Stimulated activated naive CD4-positive, alpha-beta T cell treated with Interleukin-2 at 50 U/mL for 16 hours (primary cell): ENCODE measurements at regions not wholly inside any gene's neighbourhood (a gene's known extent, or its start where the extent isn't known, plus 50 kb on each side); places are given as distances from the start of the nearest gene placed in this dataset.
"Not testable (repeated sequence)": the region's sequence is repeated elsewhere in the genome, so short reads cannot be mapped to it uniquely, and the experiment has no call there.

Experiments used
- DNase-seq: peaks from one replicate; lab custom pipeline; 2025; lab: John Stamatoyannopoulos, UW

DNA sequence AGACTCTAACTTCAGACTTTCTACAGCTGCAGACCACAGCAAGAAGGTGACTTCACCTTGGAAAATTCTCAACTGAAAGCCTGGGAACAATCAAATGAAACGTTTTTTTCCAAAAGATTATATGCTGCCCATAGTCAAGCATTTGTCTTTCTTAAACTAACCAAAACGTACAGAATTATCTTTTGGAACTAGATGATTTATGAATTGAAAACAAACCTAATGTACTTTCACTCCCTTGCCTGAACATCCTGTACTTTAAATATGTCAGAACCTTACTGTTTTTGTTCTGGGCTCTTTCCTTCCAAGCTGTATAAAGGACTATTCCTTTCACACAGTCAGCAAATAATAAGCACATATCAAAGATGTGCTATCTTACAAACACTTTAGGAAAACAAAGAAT is 62.4 kb upstream of the TNFAIP3 start:
- no peak for DNase-seq

DNA sequence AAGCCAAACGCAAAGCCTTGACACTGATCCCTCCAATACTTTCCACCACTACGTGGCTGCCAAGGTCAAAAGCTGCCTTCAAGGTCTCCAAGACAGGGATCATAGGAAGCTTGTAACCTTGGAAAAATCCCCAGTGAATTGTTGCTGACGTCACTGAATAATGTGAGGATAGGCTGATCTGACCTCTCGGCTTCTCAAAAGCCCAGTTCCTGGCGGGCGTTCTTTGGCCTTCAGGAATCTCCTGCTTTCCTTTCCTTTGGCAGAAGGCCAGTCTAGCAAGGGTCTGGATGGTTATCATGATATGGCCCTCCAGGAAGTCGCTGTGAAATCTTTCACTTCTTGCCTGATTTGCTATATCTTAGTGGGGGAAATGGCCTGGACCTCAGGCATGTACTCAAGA is 61.4 kb upstream of the TNFAIP3 start:
- no peak for DNase-seq

DNA sequence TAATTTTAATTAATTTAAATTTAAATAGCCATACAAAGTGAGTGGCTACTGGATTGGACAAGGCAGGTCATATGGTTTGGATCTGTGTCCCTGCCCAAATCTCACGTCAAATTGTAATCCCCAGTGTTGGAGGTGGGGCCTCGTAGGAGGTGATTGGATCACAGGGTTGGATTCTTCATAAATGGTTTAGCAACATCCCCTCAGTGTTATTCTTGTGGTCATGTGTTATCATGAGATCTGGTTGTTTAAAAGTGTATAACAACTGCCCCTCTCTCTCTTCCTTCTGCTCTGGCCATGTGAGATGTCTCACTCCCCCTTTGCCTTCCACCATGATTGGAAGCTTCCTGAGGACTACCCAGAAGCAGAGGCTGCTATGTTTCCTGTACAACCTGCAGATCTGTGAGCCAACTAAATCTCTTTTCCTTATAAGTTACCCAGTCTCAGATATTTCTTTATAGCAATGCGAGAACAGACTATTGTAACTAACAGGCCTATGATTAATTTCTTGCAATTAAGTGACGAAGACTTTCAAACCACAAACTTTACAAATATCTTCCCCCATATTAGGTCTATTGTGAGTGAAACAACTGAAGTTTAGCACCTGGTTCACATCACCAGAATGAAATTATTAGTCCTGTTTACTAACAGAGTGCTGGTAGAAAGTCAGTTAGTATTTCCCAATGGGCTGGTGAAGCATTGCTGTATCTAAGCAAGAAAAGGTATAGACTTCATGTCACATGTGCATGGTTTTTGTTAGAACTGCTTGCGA is 60.0 kb upstream of the TNFAIP3 start:
- no peak for DNase-seq

DNA sequence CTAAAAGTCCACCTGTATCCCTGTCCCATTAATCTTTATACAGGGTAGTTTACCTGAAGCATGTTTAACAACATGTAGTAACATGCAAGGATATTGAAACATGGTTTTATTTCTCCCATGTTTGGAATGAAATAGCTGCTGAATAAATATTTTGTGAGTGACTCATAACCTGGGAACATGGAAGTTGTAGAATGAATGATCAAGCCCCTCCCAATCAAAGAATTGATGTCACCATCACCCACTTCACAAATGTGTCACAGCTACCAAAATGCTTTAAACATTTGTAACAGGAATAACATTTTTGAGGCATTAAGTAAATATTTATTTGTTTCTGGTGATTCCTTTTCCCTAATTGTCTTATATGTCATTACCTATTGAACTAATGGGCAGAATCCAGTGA is 58.9 kb upstream of the TNFAIP3 start:
- DNase-seq: no peak

DNA sequence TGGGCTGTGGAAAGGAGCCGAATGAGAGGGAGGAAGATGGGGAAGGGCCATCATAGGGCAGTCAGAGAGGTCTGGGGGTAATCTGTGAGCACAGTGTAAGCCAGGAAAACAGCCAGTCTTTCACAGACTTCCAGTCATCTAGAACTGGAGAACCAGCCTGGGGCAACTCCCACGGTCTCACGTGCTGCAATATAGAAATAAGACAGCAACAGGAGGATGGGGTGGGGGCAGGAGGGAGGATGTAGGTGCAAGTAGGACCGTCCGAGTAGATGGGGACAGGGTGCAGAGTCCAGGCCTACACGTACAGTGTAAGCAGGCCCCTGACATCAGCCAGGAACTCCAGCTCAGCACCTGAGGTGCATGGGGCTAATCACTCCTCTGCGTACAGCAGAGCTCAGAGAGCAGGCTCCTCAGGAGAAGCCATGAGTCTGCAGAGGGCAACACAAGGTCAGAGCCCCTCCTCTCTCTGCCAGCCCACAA is 58.2 kb upstream of the TNFAIP3 start:
- DNase-seq: no peak

DNA sequence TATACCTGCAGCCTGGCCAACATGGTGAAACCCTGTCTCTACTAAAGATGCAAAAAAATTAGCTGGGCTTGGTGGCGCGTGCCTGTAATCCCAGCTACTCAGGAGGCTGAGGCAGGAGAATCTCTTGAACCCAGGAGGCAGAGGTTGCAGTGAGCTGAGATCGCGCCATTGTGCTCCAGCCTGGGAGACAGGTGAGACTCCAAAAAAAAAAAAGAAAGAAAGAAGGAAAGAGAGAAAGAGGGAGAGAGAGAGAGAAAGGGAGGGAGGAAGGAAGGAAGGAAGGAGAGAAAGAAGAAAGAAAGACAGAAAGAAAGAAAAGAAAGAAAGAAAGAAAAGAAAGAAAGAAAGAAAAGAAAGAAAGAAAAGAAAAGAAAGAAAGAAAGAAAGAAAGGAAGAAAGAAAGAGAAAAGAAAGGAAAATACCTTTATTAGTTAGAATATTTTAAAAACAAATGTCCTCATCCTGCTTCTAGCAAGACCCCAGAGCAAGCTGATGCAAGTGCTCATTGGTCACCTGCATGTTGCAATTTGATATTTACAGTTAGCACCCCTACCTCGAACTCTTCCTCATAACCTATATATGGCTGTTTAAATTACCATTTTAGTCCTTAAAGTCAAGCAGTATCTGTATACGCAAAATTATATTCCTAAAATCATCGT is 57.0 kb upstream of the TNFAIP3 start:
- DNase-seq: not testable (repeated sequence)

DNA sequence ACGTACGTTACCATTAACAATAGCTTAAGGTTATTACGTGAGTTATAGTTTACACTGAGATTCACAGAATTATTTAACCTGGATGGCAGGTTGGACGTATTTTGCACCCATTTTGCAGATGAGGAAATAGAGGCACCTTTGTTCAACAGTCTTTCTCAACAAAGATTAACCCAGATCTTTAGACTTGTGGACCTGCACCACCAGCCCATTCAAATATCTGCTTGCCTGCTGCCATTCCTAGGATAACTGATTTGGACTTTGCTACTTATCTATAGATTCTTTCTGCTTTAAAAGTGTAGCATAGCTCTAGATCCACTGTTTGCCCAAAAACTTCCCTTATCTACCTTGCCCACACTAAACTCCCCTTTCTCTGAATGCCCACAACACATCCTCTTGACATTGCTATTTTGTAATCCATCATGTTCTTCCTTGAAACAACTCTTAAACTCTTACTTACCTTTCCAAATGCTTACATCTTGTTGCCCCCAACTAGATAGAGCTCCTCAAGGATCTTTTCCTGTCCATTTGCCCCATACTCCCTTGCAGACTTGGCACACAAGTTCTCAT is 56.4 kb upstream of the TNFAIP3 start:
- no peak for DNase-seq

DNA sequence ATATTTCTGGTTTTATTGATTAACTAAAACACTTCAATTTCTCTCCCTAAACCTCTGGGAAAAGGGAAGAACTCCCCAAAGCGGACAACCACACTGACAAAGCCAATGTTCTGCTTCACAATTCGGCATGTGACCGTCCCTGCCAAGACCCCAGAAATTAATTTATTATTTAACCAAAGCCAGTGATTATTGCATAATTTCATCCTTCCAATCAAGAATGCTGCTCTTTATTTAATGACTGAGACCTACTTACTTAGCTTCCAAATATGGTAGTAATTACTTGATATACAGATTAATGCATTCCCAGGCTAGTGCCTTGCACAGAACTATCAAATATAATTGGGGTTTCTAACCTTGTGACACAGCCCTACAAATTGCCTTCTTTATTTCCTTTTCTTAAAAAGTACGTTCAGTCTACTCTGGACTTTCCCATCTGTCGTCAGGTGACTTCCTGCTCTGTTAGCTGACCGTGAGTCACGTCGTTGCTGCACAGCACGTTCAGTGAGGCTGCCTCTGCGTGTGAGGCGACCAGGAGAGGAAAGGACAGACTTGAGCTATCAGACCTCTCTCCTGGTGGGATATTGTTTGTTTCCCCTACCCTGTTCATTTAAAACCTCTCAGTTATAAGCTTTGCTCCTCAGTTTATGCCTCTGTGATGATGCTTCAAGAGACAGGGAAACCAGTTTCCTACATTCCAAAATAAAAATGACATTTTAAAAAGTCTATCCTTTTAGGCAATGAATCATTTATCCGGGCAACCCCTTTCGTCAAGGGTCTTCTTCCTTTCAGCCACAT is 55.7 kb upstream of the TNFAIP3 start:
- peak; percentile 77 for DNase-seq

DNA sequence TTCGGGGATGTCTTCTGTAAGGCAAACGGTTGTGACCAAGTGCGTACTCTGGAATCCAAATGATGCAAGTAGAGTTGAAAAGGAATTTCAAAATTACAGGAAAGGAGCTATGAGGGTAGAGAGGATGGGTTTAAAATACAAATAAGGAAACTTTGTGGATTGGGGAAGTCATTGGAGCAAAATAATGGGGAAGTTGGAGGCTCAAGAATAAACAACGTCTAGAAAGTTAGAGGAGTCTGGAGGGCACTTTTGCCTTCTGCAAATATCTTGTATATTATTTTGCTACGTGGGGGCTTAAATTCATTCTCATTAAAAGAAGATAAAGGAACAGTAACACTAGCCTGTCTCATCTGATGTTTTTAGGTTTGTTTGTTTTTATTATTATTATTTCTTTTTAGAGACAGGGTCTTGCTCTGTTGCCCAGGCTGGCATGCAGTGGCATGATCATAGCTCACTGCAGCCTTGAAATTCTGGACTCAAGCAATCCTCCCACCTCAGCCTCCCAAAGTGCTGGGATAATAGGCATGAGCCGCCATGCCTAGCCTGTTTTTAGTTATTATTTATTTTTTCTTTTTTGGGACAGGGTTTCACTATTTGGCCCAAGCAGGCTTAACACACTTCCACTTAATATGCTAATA is 55.0 kb upstream of the TNFAIP3 start:
- DNase-seq: no peak

DNA sequence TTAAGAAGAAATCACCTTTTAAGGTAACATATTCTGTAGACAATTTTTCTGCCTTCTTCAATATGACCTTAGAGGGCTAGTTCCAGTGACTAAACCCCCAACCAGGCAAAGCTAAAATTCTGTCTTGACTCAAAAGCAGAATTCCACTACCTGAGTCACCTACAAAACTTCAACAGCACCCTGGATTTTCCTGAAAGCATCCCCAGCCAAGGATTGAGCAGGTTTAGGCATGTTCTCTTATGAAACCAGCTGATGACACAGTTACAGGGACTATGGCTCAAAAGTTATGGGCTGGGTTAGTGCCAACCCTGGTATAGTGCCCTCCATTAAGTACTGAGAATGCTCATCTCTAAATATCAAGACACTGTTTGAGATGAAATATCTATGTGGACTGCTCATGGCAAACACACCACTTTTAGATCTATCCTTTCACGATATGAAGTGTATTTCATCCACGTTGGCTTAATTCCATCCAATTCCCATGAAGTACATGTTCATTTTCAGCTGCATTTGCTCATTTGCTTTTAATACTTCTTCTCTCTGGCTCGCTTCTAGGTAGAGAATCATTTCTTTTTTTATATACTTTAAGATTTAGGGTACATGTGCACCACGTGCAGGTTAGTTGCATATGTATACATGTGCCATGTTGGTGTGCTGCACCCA is 53.6 kb upstream of the TNFAIP3 start:
- no peak for DNase-seq

DNA sequence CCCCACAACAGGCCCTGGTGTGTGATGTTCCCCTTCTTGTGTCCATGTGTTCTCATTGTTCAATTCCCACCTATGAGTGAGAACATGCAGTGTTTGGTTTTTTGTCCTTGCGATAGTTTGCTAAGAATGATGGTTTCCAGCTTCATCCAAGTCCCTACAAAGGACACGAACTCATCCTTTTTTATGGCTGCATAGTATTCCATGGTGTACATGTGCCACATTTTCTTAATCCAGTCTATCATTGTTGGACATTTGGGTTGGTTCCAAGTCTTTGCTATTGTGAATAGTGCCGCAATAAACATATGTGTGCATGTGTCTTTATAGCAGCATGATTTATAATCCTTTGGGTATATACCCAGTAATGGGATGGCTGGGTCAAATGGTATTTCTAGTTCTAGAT is 53.0 kb upstream of the TNFAIP3 start:
- DNase-seq: not testable (repeated sequence)

DNA sequence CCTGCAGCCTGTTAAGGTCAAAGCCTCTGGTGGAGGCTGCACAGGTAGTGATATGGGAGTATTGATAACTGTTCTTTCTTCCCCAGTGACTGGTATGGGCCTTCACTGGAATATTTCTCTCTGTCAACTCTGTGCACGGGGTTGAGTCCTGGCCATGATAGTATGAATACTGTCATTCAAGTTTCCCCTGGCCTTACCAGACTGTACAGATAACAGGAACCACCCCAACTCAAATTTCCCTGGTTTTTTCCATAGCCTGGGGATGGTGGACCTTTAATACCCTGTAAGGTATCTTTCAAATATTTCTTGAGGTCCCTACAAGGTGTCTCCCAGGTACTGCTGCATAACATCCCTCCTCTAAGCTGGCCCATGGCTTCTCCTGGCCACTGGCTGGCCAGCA is 51.4 kb upstream of the TNFAIP3 start:
- DNase-seq: no peak

DNA sequence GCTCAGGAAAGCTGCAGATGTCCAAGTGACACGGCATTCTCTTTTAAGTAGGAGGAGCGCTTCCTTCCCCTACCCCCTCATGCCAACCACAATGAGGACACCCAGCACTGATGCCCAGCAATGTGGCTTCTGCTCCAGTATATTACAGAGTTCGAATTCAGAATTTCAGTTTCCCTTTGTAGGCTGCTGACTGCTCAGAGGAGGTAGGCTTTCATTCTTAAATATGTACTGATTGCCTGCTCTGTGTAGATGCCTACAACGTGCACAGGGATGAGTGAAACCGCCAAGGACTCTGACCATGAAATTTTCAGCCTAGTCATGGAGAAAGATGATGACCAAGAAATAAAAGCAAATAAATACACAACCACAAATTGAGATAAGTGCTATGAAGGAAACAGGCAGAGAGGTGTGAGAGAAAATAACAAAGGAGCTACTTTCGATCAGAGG is 50.9 kb upstream of the TNFAIP3 start:
- no peak for DNase-seq

DNA sequence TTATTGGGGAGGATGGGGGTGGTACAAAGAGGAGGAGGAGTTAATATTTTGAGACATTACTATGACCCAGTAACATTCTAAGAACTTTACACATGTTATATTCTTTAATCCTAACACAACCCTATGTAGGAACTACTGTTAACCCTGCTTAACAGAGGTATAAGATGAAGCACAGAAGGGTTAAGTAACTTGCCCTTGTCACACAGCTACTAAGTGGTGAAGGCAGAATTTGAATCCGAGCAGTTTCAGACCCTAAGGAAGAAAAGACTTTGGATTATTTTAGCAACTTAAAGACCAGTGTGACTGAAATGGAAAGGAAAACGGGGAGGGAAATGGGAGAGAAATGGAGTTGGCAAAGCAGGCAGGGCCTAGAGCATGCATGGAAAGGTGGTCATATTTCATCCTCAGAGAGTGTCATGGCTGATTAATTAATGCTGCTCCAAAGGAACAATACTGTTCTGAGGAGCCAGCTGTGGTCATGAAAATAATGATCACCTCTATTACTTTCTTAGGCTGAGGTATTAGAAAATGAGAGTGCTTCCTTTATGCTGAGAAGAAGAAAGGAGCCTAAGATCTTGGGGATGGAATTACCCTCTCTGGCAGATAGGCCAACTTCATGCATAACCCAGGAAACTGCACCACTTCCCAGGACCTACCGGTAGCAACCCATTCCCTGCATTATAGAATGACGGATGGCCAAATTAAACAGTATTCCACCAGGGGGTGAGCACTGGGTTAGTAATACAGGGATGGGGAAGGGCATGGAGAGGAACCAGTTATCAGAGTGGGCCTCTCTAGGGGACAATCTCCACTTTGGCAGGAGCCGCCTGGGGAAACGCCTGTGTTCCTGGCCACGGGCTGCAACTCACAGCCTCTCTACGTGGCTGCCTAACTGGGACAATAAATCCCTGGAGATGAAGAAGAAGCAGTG is 50.1 kb upstream of the TNFAIP3 start:
- no peak for DNase-seq
